HUES64 (cell line): ENCODE measurements at regions not wholly inside any gene's neighbourhood (a gene's known extent, or its start where the extent isn't known, plus 50 kb on each side); places are given as distances from the start of the nearest gene placed in this dataset.

Source experiments
- H3K27ac ChIP-seq: 2 replicates; pipeline ENCODE4 v1.7.0; 2013; ENCODE audit warnings: low read depth, low read length, inconsistent platforms
- H3K27me3 ChIP-seq: 2 replicates; pipeline ENCODE4 v1.6.1; 2013; ENCODE audit warnings: mild to moderate bottlenecking, low read length; ENCODE audit not compliant: insufficient read depth
- H3K36me3 ChIP-seq: 2 replicates; pipeline ENCODE4 v1.6.1; 2013; ENCODE audit warnings: mild to moderate bottlenecking, low read length; ENCODE audit not compliant: insufficient read depth
- H3K4me1 ChIP-seq: 2 replicates; pipeline ENCODE4 v1.6.1; 2013; ENCODE audit warnings: mild to moderate bottlenecking, low read length, moderate library complexity; ENCODE audit not compliant: insufficient read depth
- H3K4me3 ChIP-seq: 2 replicates; pipeline ENCODE4 v1.5.1; 2013; ENCODE audit warnings: mild to moderate bottlenecking, low read length, moderate library complexity
- H3K9ac ChIP-seq: 2 replicates; pipeline ENCODE4 v1.6.1; 2013; ENCODE audit warnings: mild to moderate bottlenecking, low read depth, low read length
- H3K9me3 ChIP-seq: 2 replicates; pipeline ENCODE4 v1.6.1; 2013; ENCODE audit warnings: low read depth, low read length; ENCODE audit not compliant: insufficient read depth
- WGBS: fragments of 150-250, 120-280 bp; methylation state at CpG from one replicate; pipeline ENCODE4 v1.1.7; 2013; ENCODE audit warnings: missing lambda C conversion rate; 5-methylcytosine and 5-hydroxymethylcytosine counted together

DNA sequence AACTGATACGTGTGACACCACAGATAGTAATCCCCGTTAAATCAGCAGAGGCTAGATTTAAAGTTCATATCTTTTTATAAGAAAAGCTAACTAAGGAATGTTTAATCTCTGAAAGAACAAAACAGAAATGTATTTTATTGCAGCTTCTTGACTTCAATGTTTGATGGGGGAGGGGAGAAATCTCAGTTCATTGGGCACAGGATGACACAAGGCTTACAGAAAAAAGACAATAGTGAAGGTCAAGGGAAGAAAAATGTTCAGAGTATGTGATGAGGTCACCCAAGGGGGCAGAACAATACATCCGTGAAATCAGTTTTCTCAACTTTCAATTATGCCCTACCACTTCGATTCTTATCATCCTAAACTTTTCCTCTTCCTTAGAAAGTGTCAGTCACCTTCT, 102.9 kb downstream of the ELAPOR2 start:
- no peak overlapping the region for H3K9ac ChIP-seq
- no peaks in the 10 kb centered on the region for H3K27me3 ChIP-seq
- peaks cover 11% of the 10 kb centered on the region for H3K4me1 ChIP-seq
- H3K4me3 ChIP-seq, result no peak overlapping the region
- 85% methylated on average over 4 of the region's 4 CpGs for WGBS
- peaks cover 9% of the 10 kb centered on the region; the same call in 1 of the 2 replicates for H3K36me3 ChIP-seq
- H3K9me3 ChIP-seq, result peaks cover 10% of the 10 kb centered on the region; the same call in 1 of the 2 replicates
- no peak overlapping the region; the same call in 1 of the 2 replicates for H3K27ac ChIP-seq

DNA sequence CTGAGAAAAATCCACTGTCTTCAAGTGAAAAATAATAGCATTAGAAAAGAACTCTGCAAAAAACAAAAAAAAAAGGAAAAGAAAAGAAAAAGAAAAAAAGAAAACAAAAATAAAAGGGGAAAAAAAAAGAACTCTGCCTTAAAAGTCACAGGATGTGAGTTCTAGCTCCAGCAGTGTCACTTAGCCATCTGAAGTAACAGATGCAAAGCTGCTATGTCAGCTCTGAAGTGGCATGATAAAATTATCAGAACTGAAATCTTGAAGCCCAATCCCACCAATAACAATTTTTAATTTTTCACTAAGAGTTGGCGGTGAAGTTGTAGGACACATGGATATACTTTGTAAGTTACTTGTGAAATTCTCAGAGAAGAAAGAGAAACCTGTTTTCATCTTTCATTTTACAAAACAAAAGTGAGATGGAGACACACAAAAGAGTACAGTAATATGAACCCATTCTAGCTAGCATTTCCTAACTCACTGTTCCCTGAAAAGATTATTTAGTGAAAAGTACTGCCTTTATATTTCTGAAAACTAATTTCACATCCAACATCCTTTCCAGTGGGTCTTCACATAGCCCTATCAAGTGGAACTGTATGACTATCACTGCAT, 103.5 kb downstream of the ELAPOR2 start:
- Histone ChIP-seq H3K4me1 (peaks cover 11% of the 10 kb centered on the region), H3K27ac (no peak overlapping the region), H3K9ac (no peak overlapping the region), H3K36me3 (peaks cover 9% of the 10 kb centered on the region; the same call in 1 of the 2 replicates), H3K4me3 (no peak overlapping the region), H3K27me3 (no peaks in the 10 kb centered on the region), H3K9me3 (peaks cover 10% of the 10 kb centered on the region; the same call in 1 of the 2 replicates)
- WGBS, result no CpG with 5 or more reads among the region's 1 CpG

DNA sequence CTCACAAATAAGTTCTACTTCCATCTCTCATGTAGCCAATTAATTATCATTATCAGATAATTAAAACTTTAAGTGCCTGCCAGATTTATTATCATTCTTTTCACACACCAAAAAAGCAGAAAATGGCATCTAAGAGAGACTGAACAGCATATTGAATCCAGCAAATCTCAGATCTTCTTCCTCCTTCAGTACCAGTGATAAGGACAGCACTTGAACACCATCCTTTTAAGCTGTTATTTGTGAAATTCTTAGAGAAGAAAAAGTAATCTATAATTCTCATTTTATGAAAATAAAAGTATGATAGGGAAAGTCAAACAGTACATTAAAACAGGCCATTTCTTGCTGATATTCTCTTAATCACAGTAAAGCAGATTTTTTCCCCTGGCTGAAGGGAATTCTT, 104.5 kb downstream of the ELAPOR2 start:
- Histone ChIP-seq H3K27me3 (no peaks in the 10 kb centered on the region), H3K9ac (no peak overlapping the region), H3K36me3 (peaks cover 8% of the 10 kb centered on the region; the same call in 1 of the 2 replicates), H3K4me3 (no peak overlapping the region), H3K27ac (no peak overlapping the region), H3K9me3 (peaks cover 10% of the 10 kb centered on the region; the same call in 1 of the 2 replicates), H3K4me1 (peaks cover 11% of the 10 kb centered on the region)

DNA sequence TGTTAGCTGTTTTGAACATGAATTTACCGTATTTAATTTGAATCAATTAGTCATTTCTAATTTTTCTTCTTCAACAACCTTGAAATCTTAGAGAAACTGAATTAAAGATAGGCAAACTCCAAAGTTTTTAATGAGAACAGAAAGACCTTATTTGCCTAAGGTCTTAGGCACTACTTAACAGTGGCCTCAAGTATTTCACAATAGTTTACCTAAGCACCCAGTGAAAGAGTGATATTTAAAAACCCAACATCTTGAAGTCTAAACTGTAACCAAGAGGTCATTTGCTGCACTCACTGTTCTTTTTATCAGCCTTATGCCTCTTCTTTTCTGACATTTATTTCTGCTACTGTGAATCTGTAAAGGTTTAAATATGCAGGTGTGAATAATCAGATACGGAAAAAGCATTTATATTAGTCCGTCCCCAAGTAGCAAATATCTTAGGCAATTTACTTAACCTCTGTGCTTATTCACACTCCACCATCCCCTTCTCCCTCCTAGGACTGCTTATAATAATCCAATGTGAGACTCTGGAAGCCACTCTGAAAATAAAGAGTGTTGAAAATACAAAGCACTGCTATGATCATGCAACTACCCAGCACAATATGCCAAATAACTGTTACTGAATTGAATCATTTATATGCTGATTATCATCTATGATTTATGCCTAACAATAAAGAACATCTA, 105.7 kb downstream of the ELAPOR2 start:
- Histone ChIP-seq H3K4me3 (no peak overlapping the region), H3K27ac (no peak overlapping the region), H3K9me3 (no peaks in the 10 kb centered on the region), H3K36me3 (no peaks in the 10 kb centered on the region), H3K27me3 (no peaks in the 10 kb centered on the region), H3K4me1 (peaks cover 20% of the 10 kb centered on the region), H3K9ac (no peak overlapping the region)
- WGBS, result 100% methylated on average over 2 of the region's 3 CpGs

DNA sequence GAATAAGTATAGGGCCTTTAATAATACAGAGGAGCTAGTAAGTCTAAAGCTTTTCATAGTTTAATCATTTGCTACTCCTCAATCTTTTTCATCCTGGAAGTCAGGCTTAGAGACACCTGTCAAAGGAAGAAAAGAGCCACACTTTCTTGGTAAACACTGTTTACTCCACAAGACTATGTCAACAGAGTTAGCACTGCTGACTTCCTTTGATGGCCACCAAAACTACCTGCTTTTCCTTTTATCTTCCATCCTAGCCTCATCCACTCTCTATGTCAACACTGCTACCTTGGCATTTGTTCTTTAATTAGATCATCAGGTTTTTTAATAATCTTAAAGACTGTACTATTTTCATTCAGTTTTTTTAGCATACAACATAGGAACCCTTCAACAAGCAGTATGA, 106.2 kb downstream of the ELAPOR2 start:
- H3K36me3 ChIP-seq, result no peaks in the 10 kb centered on the region
- H3K9ac ChIP-seq, result no peak overlapping the region
- no peaks in the 10 kb centered on the region for H3K9me3 ChIP-seq
- no peaks in the 10 kb centered on the region for H3K27me3 ChIP-seq
- H3K27ac ChIP-seq, result no peak overlapping the region
- H3K4me1 ChIP-seq, result peaks cover 24% of the 10 kb centered on the region
- H3K4me3 ChIP-seq, result no peak overlapping the region

DNA sequence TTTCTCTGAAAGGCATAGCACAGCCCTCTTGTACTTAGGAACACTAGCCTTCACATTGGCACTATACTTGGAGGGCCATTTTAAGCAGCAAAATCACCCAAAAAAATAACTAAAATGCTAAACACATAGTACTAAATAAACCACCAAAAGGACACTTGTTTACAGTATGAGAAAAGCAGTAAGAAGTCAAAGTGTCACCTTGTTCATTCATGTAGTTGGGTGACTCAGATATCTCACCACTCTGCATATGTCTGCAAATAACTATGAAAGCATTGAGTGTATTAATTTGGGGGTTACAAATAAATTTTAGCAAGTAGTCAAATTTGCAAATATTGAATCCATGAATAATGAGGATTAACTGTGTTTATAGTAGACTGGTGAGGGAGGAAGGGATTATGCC, 107.6 kb downstream of the ELAPOR2 start:
- Histone ChIP-seq H3K27me3 (no peaks in the 10 kb centered on the region), H3K9me3 (no peaks in the 10 kb centered on the region), H3K9ac (no peak overlapping the region), H3K4me1 (peaks cover 36% of the 10 kb centered on the region), H3K4me3 (no peak overlapping the region), H3K36me3 (no peaks in the 10 kb centered on the region), H3K27ac (no peak overlapping the region)

DNA sequence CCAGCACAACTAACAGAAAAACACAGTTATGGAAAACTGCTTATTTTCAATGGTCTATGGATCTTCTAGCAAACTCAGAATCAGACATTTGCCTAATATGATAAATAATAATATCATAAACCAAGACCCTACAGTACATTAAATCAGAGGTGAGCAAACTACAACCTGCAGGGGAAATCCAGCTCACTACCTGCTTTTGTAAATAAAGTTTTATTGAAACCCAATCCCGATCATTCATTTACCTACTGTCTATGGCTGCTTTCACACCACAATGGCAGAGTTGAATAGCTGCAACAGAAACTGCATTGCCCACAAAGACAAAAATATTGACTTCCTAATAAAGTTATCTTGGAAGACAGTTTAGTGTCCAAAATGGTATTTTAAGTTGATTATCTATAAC, 108.5 kb downstream of the ELAPOR2 start:
- Histone ChIP-seq H3K4me3 (no peak overlapping the region), H3K9ac (no peak overlapping the region), H3K9me3 (no peaks in the 10 kb centered on the region), H3K27ac (no peak overlapping the region), H3K36me3 (no peaks in the 10 kb centered on the region), H3K4me1 (peaks cover 28% of the 10 kb centered on the region), H3K27me3 (no peaks in the 10 kb centered on the region)
- WGBS, result 100% methylated on average over 1 of the region's 1 CpG

DNA sequence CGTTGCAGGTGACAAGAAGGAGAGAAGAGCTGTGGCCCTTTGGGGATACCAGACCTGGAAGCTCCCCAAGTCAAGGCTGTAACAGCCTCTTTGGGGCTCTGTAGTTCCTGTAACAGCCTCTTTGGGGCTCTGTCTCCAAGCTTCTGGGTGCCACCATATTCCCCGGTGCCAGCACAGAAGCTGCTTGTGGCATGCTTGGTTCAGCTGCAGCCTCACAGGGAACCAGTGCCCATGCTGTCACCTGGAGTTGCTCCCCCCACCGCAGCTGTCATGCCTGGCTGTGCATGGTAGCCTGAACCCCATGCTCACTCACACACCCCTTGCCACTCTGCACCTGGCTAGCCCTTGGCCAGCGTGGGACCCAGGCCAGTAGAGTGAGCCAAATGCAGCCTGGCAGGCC, 109.1 kb downstream of the ELAPOR2 start:
- WGBS, result 90% methylated on average over 4 of the region's 4 CpGs
- H3K4me3 ChIP-seq, result no peak overlapping the region
- peaks cover 28% of the 10 kb centered on the region for H3K4me1 ChIP-seq
- no peak overlapping the region for H3K27ac ChIP-seq
- no peaks in the 10 kb centered on the region for H3K27me3 ChIP-seq
- H3K9me3 ChIP-seq, result no peaks in the 10 kb centered on the region
- no peak overlapping the region for H3K9ac ChIP-seq
- H3K36me3 ChIP-seq, result no peaks in the 10 kb centered on the region

DNA sequence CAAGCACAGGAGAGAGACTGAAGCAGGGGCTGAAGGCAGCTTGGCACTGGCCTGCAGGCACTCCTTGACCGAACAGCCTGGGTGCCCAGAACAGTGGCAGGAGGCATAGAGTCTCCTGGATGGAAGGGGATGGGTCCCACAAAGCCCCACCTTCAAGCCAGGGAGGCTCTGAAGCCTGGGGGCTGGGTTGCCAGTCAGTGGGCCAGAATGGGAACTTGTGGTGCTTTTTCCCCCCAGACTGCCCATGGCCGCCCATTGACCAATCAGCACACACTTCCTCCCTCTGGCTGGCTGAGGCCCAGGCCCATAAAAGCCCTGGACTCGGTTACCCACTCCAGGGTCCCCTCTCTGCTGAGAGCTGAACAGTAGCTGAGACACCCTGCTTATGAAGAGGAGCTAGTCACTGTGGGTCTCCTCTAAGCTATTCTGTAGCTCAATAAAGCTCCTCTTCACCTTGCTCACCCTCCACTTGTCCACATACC, 109.6 kb downstream of the ELAPOR2 start:
- peaks cover 31% of the 10 kb centered on the region for H3K4me1 ChIP-seq
- H3K36me3 ChIP-seq, result peaks cover 3% of the 10 kb centered on the region; the same call in 1 of the 2 replicates
- H3K4me3 ChIP-seq, result no peak overlapping the region
- no peaks in the 10 kb centered on the region for H3K27me3 ChIP-seq
- no peak overlapping the region for H3K9ac ChIP-seq
- WGBS, result 93% methylated on average over 3 of the region's 3 CpGs
- H3K27ac ChIP-seq, result no peak overlapping the region
- no peaks in the 10 kb centered on the region for H3K9me3 ChIP-seq

DNA sequence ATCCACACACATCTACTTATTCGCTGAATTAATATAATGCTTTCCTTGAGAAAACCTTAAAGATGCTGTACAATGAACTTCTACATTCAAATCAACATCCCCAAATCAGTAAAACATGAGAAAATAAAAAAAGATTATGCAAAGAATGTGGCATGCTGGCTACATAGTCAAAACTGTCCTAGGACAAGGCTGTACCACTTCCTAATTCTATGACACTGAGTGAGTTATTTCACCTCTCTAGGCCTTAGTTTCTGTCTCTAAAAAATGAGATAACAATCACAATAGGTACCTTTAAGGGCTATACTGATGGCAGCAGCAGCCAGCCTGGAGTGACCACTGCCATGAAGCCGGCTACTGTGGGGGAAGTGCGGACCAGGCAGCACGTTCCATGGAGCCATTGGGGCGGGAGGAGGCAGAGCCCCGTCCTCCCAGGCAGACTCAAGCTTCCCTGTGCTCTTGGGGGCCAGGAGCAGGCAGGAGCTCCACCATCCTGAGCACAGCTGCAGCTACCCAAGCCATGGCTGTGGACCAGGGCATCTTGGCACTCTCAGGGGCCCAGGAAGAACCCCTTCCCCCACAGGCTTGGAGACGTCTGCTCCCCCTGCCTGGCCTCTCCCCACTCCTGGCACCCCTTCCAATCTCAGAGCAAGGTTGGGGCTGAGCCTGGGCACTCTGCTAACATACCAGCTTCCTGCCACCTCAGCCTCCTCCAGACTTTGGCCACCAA, 110.2 kb downstream of the ELAPOR2 start:
- Histone ChIP-seq H3K36me3 (peaks cover 6% of the 10 kb centered on the region; the same call in 1 of the 2 replicates), H3K4me1 (peaks cover 34% of the 10 kb centered on the region), H3K9me3 (no peaks in the 10 kb centered on the region), H3K4me3 (no peak overlapping the region), H3K9ac (no peak overlapping the region), H3K27ac (no peak overlapping the region), H3K27me3 (no peaks in the 10 kb centered on the region)
- WGBS, result 83% methylated on average over 7 of the region's 7 CpGs

DNA sequence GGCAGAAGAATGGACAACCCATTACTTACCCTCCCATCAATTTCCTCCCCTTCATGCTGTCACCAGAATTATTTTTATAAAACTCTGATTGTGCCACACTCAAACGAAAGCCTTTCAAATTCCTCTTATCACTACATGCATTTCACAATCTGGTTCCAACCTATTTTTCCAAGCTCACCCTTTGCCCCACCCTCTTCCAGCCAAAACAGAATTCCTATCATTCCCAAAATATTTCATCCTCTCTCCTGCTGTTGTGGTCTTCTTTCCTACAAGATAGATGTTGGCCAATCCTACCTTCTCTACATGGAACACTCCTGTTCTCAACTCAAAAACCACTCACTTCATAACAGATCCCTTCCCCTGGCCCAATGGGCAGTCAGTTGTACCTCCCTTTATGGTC, 111.5 kb downstream of the ELAPOR2 start:
- Histone ChIP-seq H3K9me3 (no peaks in the 10 kb centered on the region), H3K27ac (no peak overlapping the region; the same call in 1 of the 2 replicates), H3K36me3 (peaks cover 9% of the 10 kb centered on the region), H3K27me3 (no peaks in the 10 kb centered on the region), H3K4me3 (no peak overlapping the region), H3K9ac (no peak overlapping the region), H3K4me1 (peaks cover 34% of the 10 kb centered on the region)
- 64% methylated on average over 1 of the region's 1 CpG for WGBS
